NCI-H524 (cell line): ENCODE measurements at regions not wholly inside any gene's neighbourhood (a gene's known extent, or its start where the extent isn't known, plus 50 kb on each side); places are given as distances from the start of the nearest gene placed in this dataset.

Experiments used
- DNase-seq, 2 experiments: peaks; one replicate each; lab custom pipeline; 2025; lab: John Stamatoyannopoulos, UW

- peak; percentile 10 to 61 for DNase-seq
Observed at GRCh38 chr21:16587141-16587581, 857.4 kb downstream of the USP25 start.

GRCh38 chr21:16587681-16588375 is 858.0 kb downstream of the USP25 start:
- peak; percentile 57 to 73 for DNase-seq

GRCh38 chr21:16588433-16588860 is 858.7 kb downstream of the USP25 start:
- peak; percentile 75 to 90 for DNase-seq

GRCh38 chr21:16589006-16589898 is 859.5 kb downstream of the USP25 start:
- DNase-seq, result no peak

- no peak for DNase-seq
Observed at GRCh38 chr21:16590186-16590585, 860.4 kb downstream of the USP25 start.

GRCh38 chr21:16590641-16591292 is 861.0 kb downstream of the USP25 start:
- no peak for DNase-seq

GRCh38 chr21:16592381-16592780 is 862.6 kb downstream of the USP25 start:
- DNase-seq, result no peak

- DNase-seq, result no peak
Observed at GRCh38 chr21:16594191-16594590, 864.4 kb downstream of the USP25 start.

- no peak for DNase-seq
Observed at GRCh38 chr21:16596369-16596768, 866.6 kb downstream of the USP25 start.

GRCh38 chr21:16597753-16598152 is 868.0 kb downstream of the USP25 start:
- DNase-seq, result no peak

- DNase-seq, result peak in 1 of 2 experiments; percentile 10
Observed at GRCh38 chr21:16605597-16605996, 875.8 kb downstream of the USP25 start.

GRCh38 chr21:16606271-16606670 is 876.5 kb downstream of the USP25 start:
- DNase-seq, result no peak

- DNase-seq, result peak in 1 of 2 experiments; percentile 27
Observed at GRCh38 chr21:16608209-16608830, 878.5 kb downstream of the USP25 start.

- no peak for DNase-seq
Observed at GRCh38 chr21:16619281-16619680, 889.5 kb downstream of the USP25 start.

- no peak for DNase-seq
Observed at GRCh38 chr21:16620786-16621320, 891.1 kb downstream of the USP25 start.

- DNase-seq, result no peak
Observed at GRCh38 chr21:16624479-16625118, 888.2 kb upstream of the CXADR start.

- no peak for DNase-seq
Observed at GRCh38 chr21:16625491-16625890, 887.4 kb upstream of the CXADR start.

GRCh38 chr21:16633831-16634459 is 878.9 kb upstream of the CXADR start:
- DNase-seq, result no peak

- peak; percentile 17 to 44 for DNase-seq
Observed at GRCh38 chr21:16634515-16634914, 878.3 kb upstream of the CXADR start.

GRCh38 chr21:16640297-16641027 is 872.4 kb upstream of the CXADR start:
- DNase-seq, result no peak
